Posterior cingulate gyrus (tissue), 11 donors: ENCODE measurements at regions not wholly inside any gene's neighbourhood (a gene's known extent, or its start where the extent isn't known, plus 50 kb on each side); places are given as distances from the start of the nearest gene placed in this dataset.
"Not testable (repeated sequence)": the region's sequence is repeated elsewhere in the genome, so short reads cannot be mapped to it uniquely, and the experiment has no call there.

Experiments
- DNase-seq, 10 donors: peaks; one replicate each; pipeline versions ENCODE4 v3.0.0 to v3.0.0-alpha.2; 2020 to 2021; ENCODE audit warnings: mixed read lengths in 3 of 10
- intact Hi-C: fragments of 100-400 bp; cut with DNase I; formaldehyde crosslinking; loops from one replicate; pipeline ENCODE4 v1.15.1; 2023

GRCh38 chr1:101520302-101520701, 283.5 kb downstream of the S1PR1 start:
- intact Hi-C loops = no loop called here
- DNase-seq = peak in 3 of 10 donors; percentile 4 to 85 (median 6)

GRCh38 chr1:101522486-101522885, 285.7 kb downstream of the S1PR1 start:
- intact Hi-C loops = no loop called here

GRCh38 chr1:101526813-101527212, 290.0 kb downstream of the S1PR1 start:
- DNase-seq = no peak
- intact Hi-C loops = no loop called here

More at GRCh38 chr1:101522486-101522885, 285.7 kb downstream of the S1PR1 start:
- DNase-seq = no peak

- intact Hi-C loops = no loop called here
- DNase-seq = no peak
These were observed 295.6 kb downstream of the S1PR1 start for GRCh38 chr1:101532377-101532776.

- no peak for DNase-seq
- intact Hi-C loops = no loop called here
These were observed 303.3 kb downstream of the S1PR1 start for GRCh38 chr1:101540161-101540560.

- no peak for DNase-seq
These were observed 310.1 kb downstream of the S1PR1 start for GRCh38 chr1:101546885-101547284.

GRCh38 chr1:101547357-101547756, 310.5 kb downstream of the S1PR1 start:
- intact Hi-C loops = no loop called here
- no peak for DNase-seq

More at GRCh38 chr1:101546885-101547284, 310.1 kb downstream of the S1PR1 start:
- intact Hi-C loops = no loop called here

GRCh38 chr1:101548376-101548775, 311.6 kb downstream of the S1PR1 start:
- intact Hi-C loops = no loop called here
- DNase-seq = no peak

- no peak for DNase-seq
- intact Hi-C loops = no loop called here
These were observed 313.8 kb downstream of the S1PR1 start for GRCh38 chr1:101550581-101550980.

GRCh38 chr1:101566883-101567538, 330.2 kb downstream of the S1PR1 start:
- DNase-seq = no peak
- intact Hi-C loops = no loop called here

- peak in 2 of 10 donors; percentile 13 to 14 for DNase-seq
These were observed 330.9 kb downstream of the S1PR1 start for GRCh38 chr1:101567582-101568189.

GRCh38 chr1:101587741-101588140, 350.9 kb downstream of the S1PR1 start:
- intact Hi-C loops = no loop called here

More at GRCh38 chr1:101567582-101568189, 330.9 kb downstream of the S1PR1 start:
- intact Hi-C loops = no loop called here

GRCh38 chr1:101588677-101589076, 351.9 kb downstream of the S1PR1 start:
- no peak for DNase-seq
- intact Hi-C loops = no loop called here

More at GRCh38 chr1:101587741-101588140, 350.9 kb downstream of the S1PR1 start:
- peak in 1 of 10 donors; percentile 46 for DNase-seq

GRCh38 chr1:101592845-101593244, 356.0 kb downstream of the S1PR1 start:
- no peak for DNase-seq
- intact Hi-C loops = no loop called here

GRCh38 chr1:101595881-101596374, 359.1 kb downstream of the S1PR1 start:
- DNase-seq = no peak
- intact Hi-C loops = no loop called here

GRCh38 chr1:101600615-101601014, 363.8 kb downstream of the S1PR1 start:
- intact Hi-C loops, DNase-seq: not testable (repeated sequence)

GRCh38 chr1:101603726-101604125, 366.9 kb downstream of the S1PR1 start:
- no peak for DNase-seq
- intact Hi-C loops = no loop called here

- intact Hi-C loops = no loop called here
These were observed 369.1 kb downstream of the S1PR1 start for GRCh38 chr1:101605878-101606277.

GRCh38 chr1:101613546-101613945, 376.7 kb downstream of the S1PR1 start:
- intact Hi-C loops = no loop called here
- no peak for DNase-seq

More at GRCh38 chr1:101605878-101606277, 369.1 kb downstream of the S1PR1 start:
- DNase-seq = no peak

GRCh38 chr1:101618900-101619299, 377.8 kb downstream of the OLFM3 start:
- intact Hi-C loops = no loop called here

GRCh38 chr1:101632548-101633272, 364.0 kb downstream of the OLFM3 start:
- intact Hi-C loops = no loop called here
- peak in 1 of 10 donors; percentile 57 for DNase-seq

More at GRCh38 chr1:101618900-101619299, 377.8 kb downstream of the OLFM3 start:
- DNase-seq = no peak
